LHCN-M2 (cell line): ENCODE measurements at regions not wholly inside any gene's neighbourhood (a gene's known extent, or its start where the extent isn't known, plus 50 kb on each side); places are given as distances from the start of the nearest gene placed in this dataset.

Experiments
- DNase-seq: peaks from one replicate; pipeline ENCODE4 v3.0.0-alpha.2; 2012; ENCODE audit warnings: low read depth

GRCh38 chr7:18361756-18362155 lies 133.8 kb upstream of the HDAC9 start:
- no peak for DNase-seq

- DNase-seq = no peak
Observed at GRCh38 chr7:18363751-18364380, 131.7 kb upstream of the HDAC9 start.

GRCh38 chr7:18364396-18364795 lies 131.2 kb upstream of the HDAC9 start:
- no peak for DNase-seq

GRCh38 chr7:18366394-18366793 lies 129.2 kb upstream of the HDAC9 start:
- no peak for DNase-seq

- no peak for DNase-seq
Observed at GRCh38 chr7:18369011-18369410, 126.5 kb upstream of the HDAC9 start.

GRCh38 chr7:18370633-18371032 lies 124.9 kb upstream of the HDAC9 start:
- DNase-seq = no peak

GRCh38 chr7:18378989-18379605 lies 116.5 kb upstream of the HDAC9 start:
- DNase-seq = no peak

- DNase-seq = no peak
Observed at GRCh38 chr7:18384491-18385143, 110.9 kb upstream of the HDAC9 start.

GRCh38 chr7:18386607-18387006 lies 108.9 kb upstream of the HDAC9 start:
- no peak for DNase-seq

- DNase-seq = no peak
Observed at GRCh38 chr7:18387191-18387735, 108.3 kb upstream of the HDAC9 start.

- DNase-seq = no peak
Observed at GRCh38 chr7:18390535-18390907, 105.0 kb upstream of the HDAC9 start.

- no peak for DNase-seq
Observed at GRCh38 chr7:18393465-18394118, 102.0 kb upstream of the HDAC9 start.

GRCh38 chr7:18395868-18396267 lies 99.7 kb upstream of the HDAC9 start:
- no peak for DNase-seq

GRCh38 chr7:18396953-18397352 lies 98.6 kb upstream of the HDAC9 start:
- DNase-seq = no peak

- no peak for DNase-seq
Observed at GRCh38 chr7:18399436-18400235, 95.9 kb upstream of the HDAC9 start.

- no peak for DNase-seq
Observed at GRCh38 chr7:18400275-18400674, 95.3 kb upstream of the HDAC9 start.

- no peak for DNase-seq
Observed at GRCh38 chr7:18400726-18401125, 94.8 kb upstream of the HDAC9 start.

GRCh38 chr7:18401757-18402156 lies 93.8 kb upstream of the HDAC9 start:
- DNase-seq = no peak

- peak; percentile 66 for DNase-seq
Observed at GRCh38 chr7:18402488-18403183, 92.9 kb upstream of the HDAC9 start.

GRCh38 chr7:18405726-18406125 lies 89.8 kb upstream of the HDAC9 start:
- DNase-seq = no peak

GRCh38 chr7:18407385-18407784 lies 88.2 kb upstream of the HDAC9 start:
- no peak for DNase-seq
